ENCODE measurements at regions not wholly inside any gene's neighbourhood (a gene's known extent, or its start where the extent isn't known, plus 50 kb on each side); places are given as distances from the start of the nearest gene placed in this dataset.

DNA sequence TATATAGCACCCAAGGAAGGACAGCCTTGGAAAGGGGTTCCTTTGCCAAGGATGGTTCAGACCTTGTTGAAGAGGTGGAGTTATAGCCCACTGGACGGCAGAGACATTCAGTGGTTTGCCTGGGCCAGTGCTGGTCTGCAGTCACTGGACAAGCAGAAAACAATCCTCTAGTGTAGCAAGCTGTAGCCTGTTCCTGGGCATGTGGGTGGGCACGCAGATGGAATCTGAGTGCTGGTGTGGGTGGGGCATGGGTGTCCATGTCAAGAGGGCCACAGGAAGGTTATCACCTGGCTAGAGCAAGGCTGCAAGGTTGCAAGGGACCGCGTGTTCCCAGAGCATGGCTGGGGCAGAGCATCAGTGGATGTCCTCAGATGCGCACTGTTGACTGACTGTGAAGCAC lies 244.7 kb downstream of the PTPRU start:
- Mint-ChIP-seq H3K4me1 (ENCODE audit: unreplicated experiment) (no peaks in the 10 kb centered on the region), H3K4me3 (ENCODE audit: unreplicated experiment) (no peak overlapping the region), H3K9me3 (ENCODE audit: unreplicated experiment) (no peaks in the 10 kb centered on the region), H3K27me3 (ENCODE audit: unreplicated experiment) (peaks cover 5% of the 10 kb centered on the region), H3K27ac (ENCODE audit: unreplicated experiment) (no peak overlapping the region), H3K36me3 (ENCODE audit: low read depth, unreplicated experiment) (no peaks in the 10 kb centered on the region)
- DNase-seq (ENCODE audit: low spot score), result no peak
- TF ChIP-seq, protein P1, sequence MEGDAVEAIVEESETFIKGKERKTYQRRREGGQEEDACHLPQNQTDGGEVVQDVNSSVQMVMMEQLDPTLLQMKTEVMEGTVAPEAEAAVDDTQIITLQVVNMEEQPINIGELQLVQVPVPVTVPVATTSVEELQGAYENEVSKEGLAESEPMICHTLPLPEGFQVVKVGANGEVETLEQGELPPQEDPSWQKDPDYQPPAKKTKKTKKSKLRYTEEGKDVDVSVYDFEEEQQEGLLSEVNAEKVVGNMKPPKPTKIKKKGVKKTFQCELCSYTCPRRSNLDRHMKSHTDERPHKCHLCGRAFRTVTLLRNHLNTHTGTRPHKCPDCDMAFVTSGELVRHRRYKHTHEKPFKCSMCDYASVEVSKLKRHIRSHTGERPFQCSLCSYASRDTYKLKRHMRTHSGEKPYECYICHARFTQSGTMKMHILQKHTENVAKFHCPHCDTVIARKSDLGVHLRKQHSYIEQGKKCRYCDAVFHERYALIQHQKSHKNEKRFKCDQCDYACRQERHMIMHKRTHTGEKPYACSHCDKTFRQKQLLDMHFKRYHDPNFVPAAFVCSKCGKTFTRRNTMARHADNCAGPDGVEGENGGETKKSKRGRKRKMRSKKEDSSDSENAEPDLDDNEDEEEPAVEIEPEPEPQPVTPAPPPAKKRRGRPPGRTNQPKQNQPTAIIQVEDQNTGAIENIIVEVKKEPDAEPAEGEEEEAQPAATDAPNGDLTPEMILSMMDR (IDR thresholded peaks at IDR 0.05; ENCODE audit: unreplicated experiment), result no peak

- H3K4me3 Mint-ChIP-seq (ENCODE audit: unreplicated experiment), result no peak overlapping the region
Observed at GRCh38 chr1:29478879-29479278, 242.6 kb downstream of the PTPRU start.

DNA sequence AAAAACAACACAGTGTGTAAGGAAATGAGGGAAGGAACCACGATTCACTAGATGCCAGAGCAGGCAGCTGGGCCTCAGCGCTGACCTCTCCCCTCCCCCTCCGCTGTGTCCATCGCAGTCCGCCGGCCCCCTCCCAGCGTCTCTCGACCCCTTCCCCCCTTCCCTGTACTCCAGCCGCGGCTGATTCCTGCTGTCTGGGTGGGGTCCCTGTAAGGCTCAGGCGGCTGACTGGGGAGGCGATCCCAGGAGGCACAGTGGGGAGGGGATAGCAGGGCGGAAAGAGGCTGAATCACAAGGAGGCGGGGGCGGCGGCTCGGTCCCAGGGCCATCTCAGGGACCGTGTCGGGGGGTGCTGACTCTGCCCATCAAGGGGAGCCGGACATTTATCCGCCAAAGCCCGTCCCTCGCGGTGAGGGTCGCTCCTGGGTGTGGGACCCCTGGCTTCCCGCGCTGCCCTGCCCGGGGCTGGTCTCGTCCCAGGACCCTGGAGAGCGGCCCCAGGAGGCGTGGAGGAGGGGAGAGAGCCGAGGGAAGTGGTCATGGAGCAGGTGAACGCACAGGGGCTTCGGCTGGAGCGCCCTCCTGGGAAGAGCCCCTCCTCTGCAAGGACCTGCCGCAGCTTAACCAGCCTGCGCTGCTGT lies 241.9 kb downstream of the PTPRU start:
- no peaks in the 10 kb centered on the region for H3K4me1 Mint-ChIP-seq (ENCODE audit: unreplicated experiment)
- TF ChIP-seq, protein P1 (IDR thresholded peaks at IDR 0.05; ENCODE audit: unreplicated experiment), result no peak
- peaks cover 5% of the 10 kb centered on the region for H3K27me3 Mint-ChIP-seq (ENCODE audit: unreplicated experiment)
- no peaks in the 10 kb centered on the region for H3K36me3 Mint-ChIP-seq (ENCODE audit: low read depth, unreplicated experiment)
- no peaks in the 10 kb centered on the region for H3K9me3 Mint-ChIP-seq (ENCODE audit: unreplicated experiment)
- H3K4me3 Mint-ChIP-seq (ENCODE audit: unreplicated experiment), result no peak overlapping the region
- no peak overlapping the region for H3K27ac Mint-ChIP-seq (ENCODE audit: unreplicated experiment)
- peak; percentile 31 for DNase-seq (ENCODE audit: low spot score)

More at GRCh38 chr1:29478879-29479278, 242.6 kb downstream of the PTPRU start:
- no peak overlapping the region for H3K27ac Mint-ChIP-seq (ENCODE audit: unreplicated experiment)
- no peaks in the 10 kb centered on the region for H3K4me1 Mint-ChIP-seq (ENCODE audit: unreplicated experiment)
- DNase-seq (ENCODE audit: low spot score), result no peak
- H3K9me3 Mint-ChIP-seq (ENCODE audit: unreplicated experiment), result no peaks in the 10 kb centered on the region
- H3K27me3 Mint-ChIP-seq (ENCODE audit: unreplicated experiment), result peaks cover 5% of the 10 kb centered on the region
- TF ChIP-seq, protein P1 (IDR thresholded peaks at IDR 0.05; ENCODE audit: unreplicated experiment), result no peak
- H3K36me3 Mint-ChIP-seq (ENCODE audit: low read depth, unreplicated experiment), result no peaks in the 10 kb centered on the region

DNA sequence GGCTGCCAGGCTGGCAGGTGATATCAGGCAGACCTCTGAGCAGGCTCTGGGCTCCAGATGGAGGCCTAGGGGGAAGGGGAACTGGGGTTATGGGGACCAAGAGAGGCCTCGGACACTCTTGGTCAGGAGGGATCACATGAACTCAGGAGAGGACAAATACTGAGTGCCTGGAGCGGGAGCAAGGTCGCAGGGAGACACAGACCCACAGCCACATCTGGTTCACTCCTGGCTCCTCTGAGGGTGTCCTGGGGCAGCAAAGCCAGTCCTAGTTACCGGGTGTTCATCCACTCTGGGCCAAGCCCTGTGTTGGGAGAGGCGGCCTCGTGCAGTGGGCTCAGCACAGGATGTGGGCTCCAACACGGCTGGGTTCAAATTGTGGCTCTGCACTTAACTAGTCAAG lies 239.0 kb downstream of the PTPRU start:
- TF ChIP-seq, protein P1 (IDR thresholded peaks at IDR 0.05; ENCODE audit: unreplicated experiment), result no peak
- no peaks in the 10 kb centered on the region for H3K36me3 Mint-ChIP-seq (ENCODE audit: low read depth, unreplicated experiment)
- H3K9me3 Mint-ChIP-seq (ENCODE audit: unreplicated experiment), result no peaks in the 10 kb centered on the region
- DNase-seq (ENCODE audit: low spot score), result no peak
- H3K27ac Mint-ChIP-seq (ENCODE audit: unreplicated experiment), result no peak overlapping the region
- H3K4me3 Mint-ChIP-seq (ENCODE audit: unreplicated experiment), result no peak overlapping the region
- no peaks in the 10 kb centered on the region for H3K4me1 Mint-ChIP-seq (ENCODE audit: unreplicated experiment)
- peaks cover 2% of the 10 kb centered on the region for H3K27me3 Mint-ChIP-seq (ENCODE audit: unreplicated experiment)

DNA sequence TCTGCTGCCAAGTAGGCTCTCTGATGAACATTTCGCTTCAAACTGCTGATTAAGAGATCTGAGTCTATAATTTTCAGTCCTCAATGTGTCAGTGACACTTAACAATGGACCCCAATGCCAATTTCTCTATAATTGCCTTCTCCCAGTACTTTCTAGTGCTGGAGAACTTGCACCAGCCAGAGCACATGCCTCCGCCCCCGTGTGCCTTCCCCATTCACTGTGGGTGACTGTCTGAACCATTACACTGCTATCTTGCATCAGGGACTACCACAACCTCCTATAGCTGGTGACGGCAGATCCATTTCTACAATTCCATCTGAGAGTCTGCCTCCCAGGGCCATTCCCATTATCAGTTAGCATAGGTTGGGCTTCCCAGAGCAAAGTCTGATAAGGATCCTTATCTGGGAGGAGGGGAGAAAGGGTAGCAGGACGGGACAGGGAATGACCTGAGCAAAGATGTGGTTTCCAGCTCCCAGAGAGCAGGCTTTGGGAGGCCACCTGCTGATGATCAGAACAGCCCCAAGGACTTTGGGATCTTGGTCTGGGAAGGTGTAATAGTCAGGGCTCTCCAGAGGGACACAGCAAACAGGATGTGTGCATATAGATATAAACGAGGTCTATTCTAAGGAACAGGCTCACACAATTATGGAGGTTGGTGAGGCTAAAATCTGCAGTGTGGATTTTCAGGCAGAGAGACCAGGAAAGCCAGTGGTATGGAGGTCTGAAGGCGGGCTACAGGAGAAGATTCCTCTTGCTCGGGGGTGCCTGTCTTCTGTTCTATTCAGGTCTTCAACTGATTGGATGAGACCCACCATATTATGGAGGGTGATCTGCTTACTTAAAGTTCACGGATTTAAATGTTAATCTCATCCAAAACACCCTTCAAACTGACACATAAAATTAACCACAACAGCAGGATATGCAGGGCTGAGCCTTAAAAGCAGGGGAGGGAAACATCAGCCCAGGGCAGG lies 238.2 kb downstream of the PTPRU start:
- H3K36me3 Mint-ChIP-seq (ENCODE audit: low read depth, unreplicated experiment), result no peaks in the 10 kb centered on the region
- no peak for DNase-seq (ENCODE audit: low spot score)
- TF ChIP-seq, protein P1 (IDR thresholded peaks at IDR 0.05; ENCODE audit: unreplicated experiment), result no peak
- no peak overlapping the region for H3K4me3 Mint-ChIP-seq (ENCODE audit: unreplicated experiment)
- H3K27ac Mint-ChIP-seq (ENCODE audit: unreplicated experiment), result no peak overlapping the region
- H3K4me1 Mint-ChIP-seq (ENCODE audit: unreplicated experiment), result no peaks in the 10 kb centered on the region
- peaks cover 4% of the 10 kb centered on the region for H3K27me3 Mint-ChIP-seq (ENCODE audit: unreplicated experiment)
- H3K9me3 Mint-ChIP-seq (ENCODE audit: unreplicated experiment), result no peaks in the 10 kb centered on the region

All from endothelial cell (in vitro differentiated cells).